ENCODE measurements at regions not wholly inside any gene's neighbourhood (a gene's known extent, or its start where the extent isn't known, plus 50 kb on each side); places are given as distances from the start of the nearest gene placed in this dataset.

- no peak for TF ChIP-seq POLR2A (IDR thresholded peaks at IDR 0.05)
- TF ChIP-seq, protein P1, sequence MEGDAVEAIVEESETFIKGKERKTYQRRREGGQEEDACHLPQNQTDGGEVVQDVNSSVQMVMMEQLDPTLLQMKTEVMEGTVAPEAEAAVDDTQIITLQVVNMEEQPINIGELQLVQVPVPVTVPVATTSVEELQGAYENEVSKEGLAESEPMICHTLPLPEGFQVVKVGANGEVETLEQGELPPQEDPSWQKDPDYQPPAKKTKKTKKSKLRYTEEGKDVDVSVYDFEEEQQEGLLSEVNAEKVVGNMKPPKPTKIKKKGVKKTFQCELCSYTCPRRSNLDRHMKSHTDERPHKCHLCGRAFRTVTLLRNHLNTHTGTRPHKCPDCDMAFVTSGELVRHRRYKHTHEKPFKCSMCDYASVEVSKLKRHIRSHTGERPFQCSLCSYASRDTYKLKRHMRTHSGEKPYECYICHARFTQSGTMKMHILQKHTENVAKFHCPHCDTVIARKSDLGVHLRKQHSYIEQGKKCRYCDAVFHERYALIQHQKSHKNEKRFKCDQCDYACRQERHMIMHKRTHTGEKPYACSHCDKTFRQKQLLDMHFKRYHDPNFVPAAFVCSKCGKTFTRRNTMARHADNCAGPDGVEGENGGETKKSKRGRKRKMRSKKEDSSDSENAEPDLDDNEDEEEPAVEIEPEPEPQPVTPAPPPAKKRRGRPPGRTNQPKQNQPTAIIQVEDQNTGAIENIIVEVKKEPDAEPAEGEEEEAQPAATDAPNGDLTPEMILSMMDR (IDR thresholded peaks at IDR 0.05), result no peak
- intact Hi-C loops (cut with DNase I; ENCODE audit: low total_unique reads), result no loop called here
- no peak for DNase-seq (ENCODE audit: low spot score in 2 of 2)
- no peak overlapping the region for H3K4me3 ChIP-seq (ENCODE audit: low read depth, poor library complexity, severe bottlenecking)
- 53 to 58% methylated on average over 2 of the region's 2 CpGs for WGBS, 2 donors
Measured at GRCh38 chr2:235398321-235398720, 95.5 kb upstream of the AGAP1 start.

DNA sequence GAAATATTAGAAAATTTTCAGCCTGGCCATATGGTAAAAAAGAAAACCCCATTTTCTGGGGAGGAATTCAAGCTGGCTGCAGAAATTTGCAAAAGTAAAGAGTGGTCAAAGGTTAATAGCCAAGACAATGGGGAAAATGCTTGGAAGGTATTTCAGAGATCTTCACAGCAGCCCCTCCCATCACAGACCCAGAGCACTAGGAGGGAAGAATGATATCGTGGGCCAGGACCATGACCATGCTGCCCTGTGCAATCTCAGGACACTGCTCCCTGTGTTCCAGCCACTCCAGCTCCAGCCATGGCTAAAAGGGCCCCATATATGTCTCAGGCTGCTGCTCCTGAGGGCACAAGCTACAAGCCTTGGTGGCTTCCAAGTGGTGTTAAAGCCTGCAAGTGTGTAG, 93.9 kb upstream of the AGAP1 start:
- intact Hi-C loops (cut with DNase I; ENCODE audit: low total_unique reads), result no loop called here
- DNase-seq (ENCODE audit: low spot score in 2 of 2), result no peak
- no peak overlapping the region for H3K4me3 ChIP-seq (ENCODE audit: low read depth, poor library complexity, severe bottlenecking)
- TF ChIP-seq, protein P1 (IDR thresholded peaks at IDR 0.05), result no peak
- no peak for TF ChIP-seq POLR2A (IDR thresholded peaks at IDR 0.05)
- WGBS, 2 donors, result 73 to 88% methylated on average over 1 of the region's 1 CpG

GRCh38 chr2:235402422-235402821, 91.4 kb upstream of the AGAP1 start:
- WGBS, 2 donors, result 63 to 70% methylated on average over 2 of the region's 2 CpGs
- intact Hi-C loops (cut with DNase I; ENCODE audit: low total_unique reads), result no loop called here
- no peak overlapping the region for H3K4me3 ChIP-seq (ENCODE audit: low read depth, poor library complexity, severe bottlenecking)
- no peak for TF ChIP-seq POLR2A (IDR thresholded peaks at IDR 0.05)
- TF ChIP-seq, protein P1 (IDR thresholded peaks at IDR 0.05), result no peak
- no peak for DNase-seq (ENCODE audit: low spot score in 2 of 2)

DNA sequence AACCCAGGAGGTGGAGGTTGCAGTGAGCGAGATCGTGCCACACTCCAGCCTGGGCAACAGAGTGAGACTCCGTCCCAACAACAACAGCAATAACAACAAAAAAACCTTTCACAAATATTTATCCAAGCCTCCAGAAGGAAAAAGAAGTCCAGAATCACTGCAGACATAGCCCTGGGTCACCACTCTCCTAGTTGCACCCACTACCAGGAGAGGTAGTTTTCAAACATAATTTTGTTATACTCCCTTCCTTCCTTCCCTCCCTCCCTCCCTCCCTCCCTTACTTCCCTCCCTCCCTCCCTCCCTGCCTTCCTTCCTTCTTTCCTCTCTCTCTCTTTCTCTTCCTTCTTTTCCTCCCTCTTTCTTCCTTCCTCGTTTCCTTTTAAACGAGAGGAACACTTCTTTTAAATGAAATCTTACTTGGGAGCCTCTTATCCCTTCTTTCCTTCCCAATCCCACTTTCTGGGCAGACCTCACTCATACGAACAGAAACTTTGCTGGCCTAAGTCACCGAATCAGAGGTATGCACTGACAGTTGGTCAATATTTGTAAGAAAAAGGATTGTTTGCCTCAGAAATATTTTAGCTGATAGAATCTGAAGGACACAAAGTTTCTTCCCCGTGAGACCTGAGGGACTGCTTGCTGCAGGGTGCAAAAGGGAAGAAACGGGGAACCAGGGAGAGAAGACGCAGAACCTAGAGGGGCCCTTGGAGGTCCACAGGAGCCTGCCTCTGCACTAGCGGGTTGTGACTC, 88.1 kb upstream of the AGAP1 start:
- TF ChIP-seq, protein P1 (IDR thresholded peaks at IDR 0.05), result no peak
- TF ChIP-seq POLR2A (IDR thresholded peaks at IDR 0.05), result no peak
- DNase-seq (ENCODE audit: low spot score in 2 of 2), result no peak
- intact Hi-C loops (cut with DNase I; ENCODE audit: low total_unique reads), result no loop called here
- H3K4me3 ChIP-seq (ENCODE audit: low read depth, poor library complexity, severe bottlenecking), result no peak overlapping the region
- 79 to 86% methylated on average over 11 of the region's 11 CpGs for WGBS, 2 donors

GRCh38 chr2:235406430-235406829, 87.4 kb upstream of the AGAP1 start:
- WGBS, 2 donors, result 60 to 71% methylated on average over 8 of the region's 8 CpGs
- TF ChIP-seq POLR2A (IDR thresholded peaks at IDR 0.05), result no peak
- TF ChIP-seq, protein P1 (IDR thresholded peaks at IDR 0.05), result no peak
- no peak for DNase-seq (ENCODE audit: low spot score in 2 of 2)
- intact Hi-C loops (cut with DNase I; ENCODE audit: low total_unique reads), result no loop called here
- no peak overlapping the region for H3K4me3 ChIP-seq (ENCODE audit: low read depth, poor library complexity, severe bottlenecking)
